Ovary (tissue), 7 donors: ENCODE measurements at regions not wholly inside any gene's neighbourhood (a gene's known extent, or its start where the extent isn't known, plus 50 kb on each side); places are given as distances from the start of the nearest gene placed in this dataset.

ENCODE experiments used
- DNase-seq, 5 donors: peaks; one replicate each; pipeline ENCODE4 v3.0.0-alpha.2; 2019 to 2020
- H3K27ac ChIP-seq, 2 donors: fragments of 200-600 bp; one replicate each; pipeline versions ENCODE4 v1.5.1 to v1.8.0; 2019 to 2022
- H3K27me3 ChIP-seq: fragments of 200-600 bp; one replicate; pipeline ENCODE4 v1.8.0; 2022
- H3K36me3 ChIP-seq: fragments of 200-600 bp; sonication (generic); one replicate; pipeline ENCODE4 v1.5.1; 2019
- H3K4me1 ChIP-seq: one replicate; pipeline ENCODE4 v1.8.1; 2013; ENCODE audit warnings: mild to moderate bottlenecking, moderate library complexity; ENCODE audit not compliant: insufficient read depth
- H3K4me3 ChIP-seq: fragments of 200-600 bp; sonication (generic); one replicate; pipeline ENCODE4 v1.5.1; 2017
- H3K9me3 ChIP-seq, 2 donors: fragments of 200-600 bp in 1 of 2; sonication (generic) in 1 of 2; one replicate each; pipeline versions ENCODE4 v1.5.1 to v1.8.1; 2013 to 2019; ENCODE audit warnings: mild to moderate bottlenecking in 1 of 2, moderate library complexity in 1 of 2
- CTCF ChIP-seq, 3 donors: fragments of 450-650 bp in 2 of 3; fragments of 200-600 bp in 1 of 3; IDR thresholded peaks; one replicate each; pipeline versions ENCODE4 v1.5.1 to v1.8.0; 2016 to 2022; ENCODE audit warnings: antibody characterized with exemption in 3 of 3, mild to moderate bottlenecking in 1 of 3
- EP300 ChIP-seq: sonication (generic); formaldehyde crosslinking; IDR thresholded peaks from one replicate; pipeline ENCODE4 v1.6.1; 2017; ENCODE audit warnings: antibody characterized with exemption
- POLR2A ChIP-seq: fragments of 450-650 bp; IDR thresholded peaks from one replicate; pipeline ENCODE4 v1.6.1; 2017; ENCODE audit warnings: antibody characterized with exemption, mild to moderate bottlenecking, moderate library complexity
- WGBS, 3 donors: extraction: QIAGEN DNeasy Blood & Tissue Kit in 1 of 3; methylation state at CpG; one replicate each; pipeline versions ENCODE4 v1.1.5 to v1.1.7; 2013 to 2017; 5-methylcytosine and 5-hydroxymethylcytosine counted together
- intact Hi-C, 4 donors: fragments of 100-400 bp; cut with DNase I; formaldehyde crosslinking; loops; one replicate each; pipeline versions ENCODE4 v1.11.0 to v1.15.1; 2022 to 2023
- donor health status: DM: no; HTN: no; CAD: no; lungs with moderate emphysema.
- donor health status: DM: no; HTN: no; CAD: no.
- donor health status: Bipolar disorder and iron deficiency.
- donor health status: DM: no; HTN: no; CAD: no.
- donor health status: DM: yes; HTN: yes; CAD: no.

- TF ChIP-seq POLR2A: no peak
- no peak for TF ChIP-seq EP300
- no peak for TF ChIP-seq CTCF (IDR thresholded peaks at IDR 0.05)
- H3K36me3 ChIP-seq: no peaks in the 10 kb centered on the region
- intact Hi-C loops: no loop called here
- no peaks in the 10 kb centered on the region for H3K27me3 ChIP-seq
- no peaks in the 10 kb centered on the region for H3K4me1 ChIP-seq
- no peak overlapping the region for H3K4me3 ChIP-seq
- 41 to 49% methylated on average over 2 of the region's 2 CpGs; no CpG with 5 or more reads in 1 of the 3 donors for WGBS, 3 donors
- DNase-seq: no peak
- H3K27ac ChIP-seq: no peak overlapping the region
- H3K9me3 ChIP-seq: no peaks in the 10 kb centered on the region
These were observed 440.4 kb downstream of the FAM133A start for GRCh38 chrX:94114362-94114761.

- H3K9me3 ChIP-seq: no peaks in the 10 kb centered on the region
- H3K27ac ChIP-seq: no peak overlapping the region
- no peak overlapping the region for H3K4me3 ChIP-seq
- no peaks in the 10 kb centered on the region for H3K4me1 ChIP-seq
- intact Hi-C loops: no loop called here
- DNase-seq: no peak
- TF ChIP-seq CTCF (IDR thresholded peaks at IDR 0.05): no peak
- TF ChIP-seq POLR2A: no peak
- no peak for TF ChIP-seq EP300
- H3K36me3 ChIP-seq: no peaks in the 10 kb centered on the region
- H3K27me3 ChIP-seq: no peaks in the 10 kb centered on the region
- 54 to 58% methylated on average over 2 of the region's 2 CpGs; no CpG with 5 or more reads in 1 of the 3 donors for WGBS, 3 donors
These were observed 447.8 kb downstream of the FAM133A start for GRCh38 chrX:94121799-94122198.

- intact Hi-C loops: no loop called here
- 56 to 67% methylated on average over 2 of the region's 2 CpGs; no CpG with 5 or more reads in 1 of the 3 donors for WGBS, 3 donors
- H3K27ac ChIP-seq: no peak overlapping the region
- no peak overlapping the region for H3K4me3 ChIP-seq
- no peaks in the 10 kb centered on the region for H3K9me3 ChIP-seq
- no peak for TF ChIP-seq CTCF (IDR thresholded peaks at IDR 0.05)
- TF ChIP-seq EP300: no peak
- no peak for TF ChIP-seq POLR2A
- H3K4me1 ChIP-seq: no peaks in the 10 kb centered on the region
- no peaks in the 10 kb centered on the region for H3K36me3 ChIP-seq
- no peak for DNase-seq
- H3K27me3 ChIP-seq: no peaks in the 10 kb centered on the region
These were observed 449.1 kb downstream of the FAM133A start for GRCh38 chrX:94123062-94123461.

GRCh38 chrX:94162971-94163370 lies 489.0 kb downstream of the FAM133A start:
- WGBS, 3 donors: 71 to 76% (median 74%) methylated on average over 2 of the region's 2 CpGs
- intact Hi-C loops: no loop called here
- no peaks in the 10 kb centered on the region for H3K36me3 ChIP-seq
- no peak for DNase-seq
- no peaks in the 10 kb centered on the region for H3K9me3 ChIP-seq
- TF ChIP-seq CTCF (IDR thresholded peaks at IDR 0.05) (no peak), EP300 (no peak), POLR2A (no peak)
- H3K27ac ChIP-seq: no peak overlapping the region
- no peaks in the 10 kb centered on the region for H3K4me1 ChIP-seq
- no peaks in the 10 kb centered on the region for H3K27me3 ChIP-seq
- H3K4me3 ChIP-seq: no peak overlapping the region
